H1 (cell line): ENCODE measurements at regions not wholly inside any gene's neighbourhood (a gene's known extent, or its start where the extent isn't known, plus 50 kb on each side); places are given as distances from the start of the nearest gene placed in this dataset.

ENCODE experiments used
- CTCF ChIA-PET: fragments of 300-600 bp; sonication (Branson Sonifier 250); formaldehyde crosslinking; loops from one replicate; lab custom pipeline; 2021; ENCODE audit not compliant: partially characterized antibody; lab: Charles Lee
- POLR2A ChIA-PET: fragments of 300-600 bp; sonication (Branson Sonifier 250); formaldehyde crosslinking; loops from one replicate; lab custom pipeline; 2021; ENCODE audit warnings: inconsistent platforms; ENCODE audit not compliant: partially characterized antibody; lab: Charles Lee
- DNase-seq, 2 experiments: peaks; one replicate each; pipeline versions ENCODE4 v3.0.0 to v3.0.0-alpha.2; 2010 to 2022; ENCODE audit warnings: low spot score in 2 of 2, low read depth in 1 of 2, mixed read lengths in 1 of 2
- FAIRE-seq: peaks from 2 replicates; lab custom pipeline; 2011; peaks lifted over from hg19 to GRCh38; lab: Jason Lieb, UNC
- H2AFZ ChIP-seq: 2 replicates; pipeline ENCODE4 v1.8.1; 2012; ENCODE audit warnings: low read length, inconsistent platforms
- H2AK5ac ChIP-seq: 2 replicates; pipeline ENCODE4 v1.6.1; 2013; ENCODE audit warnings: low read depth, low read length
- H2BK120ac ChIP-seq: replicated peaks from 2 replicates; pipeline ENCODE3; 2013; ENCODE audit warnings: low read depth, low read length, inconsistent platforms
- H2BK12ac ChIP-seq: 2 replicates; pipeline ENCODE4 v1.6.1; 2013; ENCODE audit warnings: low read depth, low read length
- H2BK15ac ChIP-seq: 2 replicates; pipeline ENCODE4 v1.6.1; 2013; ENCODE audit warnings: low read length
- H2BK20ac ChIP-seq: 2 replicates; pipeline ENCODE4 v1.6.1; 2013; ENCODE audit warnings: low read length
- H2BK5ac ChIP-seq: 2 replicates; pipeline ENCODE4 v1.6.1; 2013; ENCODE audit warnings: low read depth, low read length
- H3K14ac ChIP-seq: 2 replicates; pipeline ENCODE4 v1.6.1; 2013; ENCODE audit warnings: inconsistent platforms; ENCODE audit not compliant: insufficient read length
- H3K18ac ChIP-seq: 2 replicates; pipeline ENCODE4 v1.6.1; 2013; ENCODE audit warnings: low read length; ENCODE audit errors: extremely low read depth
- H3K23ac ChIP-seq: 2 replicates; pipeline ENCODE4 v1.6.1; 2013; ENCODE audit warnings: inconsistent platforms; ENCODE audit not compliant: insufficient read length
- H3K23me2 ChIP-seq: 2 replicates; pipeline ENCODE4 v1.6.1; 2013; ENCODE audit warnings: low read depth, low read length
- H3K27ac ChIP-seq: 2 replicates; pipeline ENCODE4 v1.6.1; 2011; ENCODE audit warnings: low read depth, low read length, inconsistent platforms
- H3K27me3 ChIP-seq, 4 experiments: replicated peaks in 1 of 4; 1 replicate in 1 of 4; 2 replicates in 3 of 4; pipeline versions ENCODE4 v1.6.1 to v1.8.1; 2011 to 2013; ENCODE audit warnings: low read length in 3 of 4, mild to moderate bottlenecking in 3 of 4, inconsistent platforms in 2 of 4, mixed read lengths in 2 of 4, moderate library complexity in 1 of 4; ENCODE audit not compliant: control insufficient read depth in 3 of 4, insufficient read depth in 3 of 4; ENCODE audit errors: extremely low read depth in 1 of 4
- H3K36me3 ChIP-seq, 4 experiments: 2 replicates each; pipeline versions ENCODE4 v1.6.1 to v1.8.1; 2011 to 2013; ENCODE audit warnings: mild to moderate bottlenecking in 4 of 4, low read length in 3 of 4, moderate library complexity in 2 of 4, control low read depth in 1 of 4, inconsistent platforms in 1 of 4; ENCODE audit not compliant: insufficient read depth in 4 of 4, control insufficient read depth in 2 of 4
- H3K4ac ChIP-seq: replicated peaks from 2 replicates; pipeline ENCODE3; 2013; ENCODE audit warnings: low read length, low read depth, mixed read lengths, inconsistent platforms; ENCODE audit not compliant: insufficient read length
- H3K4me1 ChIP-seq, 4 experiments: replicated peaks in 1 of 4; 1 replicate in 1 of 4; 2 replicates in 3 of 4; pipeline versions ENCODE4 v1.6.1 to v1.8.1; 2011 to 2013; ENCODE audit warnings: low read length in 3 of 4, inconsistent platforms in 2 of 4, mixed read lengths in 1 of 4; ENCODE audit not compliant: insufficient read depth in 4 of 4, control insufficient read depth in 3 of 4
- H3K4me2 ChIP-seq, 2 experiments: 2 replicates each; pipeline versions ENCODE4 v1.6.1 to v1.8.1; 2011 to 2013; ENCODE audit warnings: low read depth in 2 of 2, low read length in 2 of 2, control low read depth in 1 of 2, inconsistent platforms in 1 of 2, mild to moderate bottlenecking in 1 of 2; ENCODE audit not compliant: insufficient read depth in 1 of 2
- H3K4me3 ChIP-seq, 4 experiments: fragments of 200-600, 300-600 bp in 1 of 4; sonication (generic), shearing (Covaris generic), sonication (Bioruptor Twin) in 1 of 4; 2 replicates each; pipeline versions ENCODE4 v1.5.1 to v1.8.1; 2011 to 2016; ENCODE audit warnings: low read length in 4 of 4, low read depth in 3 of 4, control low read depth in 2 of 4, inconsistent platforms in 2 of 4, mild to moderate bottlenecking in 2 of 4, mixed read lengths in 1 of 4, moderate library complexity in 1 of 4; ENCODE audit not compliant: insufficient read depth in 2 of 4; ENCODE audit errors: extremely low read depth in 1 of 4
- H3K56ac ChIP-seq: replicated peaks from 2 replicates; pipeline ENCODE3; 2013; ENCODE audit warnings: low read depth, mild to moderate bottlenecking, mixed read lengths, low read length, inconsistent platforms; ENCODE audit not compliant: insufficient read length
- H3K79me1 ChIP-seq: 2 replicates; pipeline ENCODE4 v1.6.1; 2013; ENCODE audit warnings: low read depth, low read length, control low read depth
- H3K79me2 ChIP-seq, 2 experiments: 2 replicates each; pipeline versions ENCODE4 v1.6.1 to v1.8.1; 2012 to 2013; ENCODE audit warnings: low read length in 2 of 2, mild to moderate bottlenecking in 2 of 2, inconsistent platforms in 1 of 2; ENCODE audit not compliant: insufficient read depth in 2 of 2, control insufficient read depth in 1 of 2
- H3K9ac ChIP-seq, 4 experiments: replicated peaks in 1 of 4; 1 replicate in 1 of 4; 2 replicates in 3 of 4; pipeline versions ENCODE4 v1.6.1 to v1.8.1; 2011 to 2013; ENCODE audit warnings: low read depth in 3 of 4, low read length in 3 of 4, control low read depth in 2 of 4, mild to moderate bottlenecking in 2 of 4, moderate library complexity in 2 of 4, inconsistent platforms in 1 of 4; ENCODE audit errors: extremely low read depth in 1 of 4
- H3K9me3 ChIP-seq, 2 experiments: 2 replicates each; pipeline versions ENCODE4 v1.6.1 to v1.8.1; 2012 to 2013; ENCODE audit warnings: mild to moderate bottlenecking in 2 of 2, moderate library complexity in 2 of 2, control low read depth in 1 of 2, inconsistent platforms in 1 of 2, low read depth in 1 of 2, low read length in 1 of 2, mixed read lengths in 1 of 2; ENCODE audit not compliant: insufficient read depth in 2 of 2
- H4K20me1 ChIP-seq, 2 experiments: replicated peaks in 1 of 2; 2 replicates each; pipeline versions ENCODE3 to v1.8.1; 2011 to 2013; ENCODE audit warnings: inconsistent platforms in 2 of 2, low read length in 2 of 2, mild to moderate bottlenecking in 1 of 2; ENCODE audit not compliant: insufficient read depth in 2 of 2, control insufficient read depth in 1 of 2
- H4K5ac ChIP-seq: 2 replicates; pipeline ENCODE4 v1.6.1; 2013; ENCODE audit warnings: low read length, low read depth, mixed read lengths, inconsistent platforms; ENCODE audit not compliant: insufficient read length
- H4K8ac ChIP-seq: 2 replicates; pipeline ENCODE4 v1.8.0; 2013; ENCODE audit warnings: mild to moderate bottlenecking, moderate library complexity, low read length, inconsistent platforms; ENCODE audit not compliant: insufficient read depth; ENCODE audit errors: extremely low read depth
- H4K91ac ChIP-seq: replicated peaks from 2 replicates; pipeline ENCODE3; 2013; ENCODE audit warnings: low read length, mixed read lengths, inconsistent platforms; ENCODE audit not compliant: insufficient read length
- ASH2L ChIP-seq: fragments of 200-600, 300-600 bp; sonication (generic); IDR thresholded peaks from one replicate; pipeline ENCODE4 v1.7.1; 2017; ENCODE audit warnings: low read length
- BRCA1 ChIP-seq: IDR thresholded peaks from 2 replicates; pipeline ENCODE4 v1.6.1; 2012; ENCODE audit warnings: low read depth, low read length, improper control_type of control experiment
- CBX5 ChIP-seq: fragments of 300-800, 300-1000 bp; sonication (generic); IDR thresholded peaks from 2 replicates; pipeline ENCODE4 v1.7.1; 2016; ENCODE audit warnings: antibody characterized with exemption, low read length, low read depth
- CBX8 ChIP-seq: fragments of 300-800, 300-1000 bp; sonication (generic); IDR thresholded peaks from 2 replicates; pipeline ENCODE4 v1.7.1; 2016; ENCODE audit warnings: low read depth, low read length, borderline replicate concordance
- CHD2 ChIP-seq: IDR thresholded peaks from 2 replicates; pipeline ENCODE4 v1.6.1; 2012; ENCODE audit warnings: low read length, improper control_type of control experiment
- JUN ChIP-seq: IDR thresholded peaks from 2 replicates; pipeline ENCODE4 v1.6.1; 2011; ENCODE audit warnings: low read depth, mild to moderate bottlenecking, improper control_type of control experiment, low read length
- KDM1A ChIP-seq: fragments of 200-600, 300-600 bp; sonication (generic); IDR thresholded peaks from 2 replicates; pipeline ENCODE4 v1.7.1; 2016; ENCODE audit warnings: mild to moderate bottlenecking, low read length, borderline replicate concordance
- NANOG ChIP-seq: IDR thresholded peaks from 2 replicates; pipeline ENCODE4 v1.6.1; 2011; ENCODE audit warnings: low read length, low read depth, mild to moderate bottlenecking, inconsistent platforms; ENCODE audit not compliant: insufficient read depth, poor library complexity, severe bottlenecking
- PHF8 ChIP-seq: fragments of 200-600 bp; sonication (generic); conservative IDR thresholded peaks from 2 replicates; pipeline ENCODE4 v1.7.1; 2012; ENCODE audit warnings: low read depth, mild to moderate bottlenecking, inconsistent platforms, low read length, moderate library complexity
- POU5F1 ChIP-seq: IDR thresholded peaks from 2 replicates; pipeline ENCODE4 v1.6.1; 2011; ENCODE audit warnings: low read depth, mild to moderate bottlenecking, low read length, moderate library complexity
- RAD21 ChIP-seq, 2 experiments: IDR thresholded peaks in 1 of 2; conservative IDR thresholded peaks in 1 of 2; 2 replicates each; pipeline ENCODE4 v1.6.1; 2011; ENCODE audit warnings: low read depth in 2 of 2, low read length in 2 of 2, improper control_type of control experiment in 1 of 2, inconsistent platforms in 1 of 2, mild to moderate bottlenecking in 1 of 2, moderate library complexity in 1 of 2
- SUZ12 ChIP-seq: fragments of 200-600 bp; sonication (generic); IDR thresholded peaks from 2 replicates; pipeline ENCODE4 v1.6.1; 2012; ENCODE audit warnings: mild to moderate bottlenecking, inconsistent platforms, low read length, moderate library complexity, mixed read lengths
- WGBS, 2 experiments: shearing (Covaris generic) in 1 of 2; methylation state at CpG; one replicate each; pipeline versions ENCODE4 v1.1.6 to v1.1.7; 2013 to 2015; ENCODE audit warnings: low lambda C conversion rate in 2 of 2, mixed read lengths in 2 of 2, inconsistent platforms in 1 of 2, low coverage in 1 of 2, missing lambda C conversion rate in 1 of 2; ENCODE audit not compliant: insufficient replicate concordance in 2 of 2, insufficient coverage in 1 of 2, insufficient read length in 1 of 2; ENCODE audit errors: extremely low coverage in 1 of 2, missing lambda C conversion rate in 1 of 2; 5-methylcytosine and 5-hydroxymethylcytosine counted together

- POLR2A ChIA-PET, result no interaction called here
- peaks cover 0 to 13% (median 2%) of the 10 kb centered on the region in 4 experiments; a peak in 3 of 7 replicates for H3K4me1 ChIP-seq
- no peak overlapping the region for H3K4me2 ChIP-seq
- no peak overlapping the region for H2AFZ ChIP-seq
- no peaks in the 10 kb centered on the region; the same call in 1 of the 2 replicates for H3K23me2 ChIP-seq
- no peak overlapping the region for H2BK120ac ChIP-seq
- no peak for DNase-seq
- no peak overlapping the region for H3K14ac ChIP-seq
- H3K4ac ChIP-seq, result no peak overlapping the region
- no peak overlapping the region for H4K8ac ChIP-seq
- no peak overlapping the region for H3K4me3 ChIP-seq
- no peak overlapping the region for H2BK12ac ChIP-seq
- no peaks in the 10 kb centered on the region for H3K9me3 ChIP-seq
- H2BK20ac ChIP-seq, result no peak overlapping the region
- no peak overlapping the region for H3K27ac ChIP-seq
- CTCF ChIA-PET, result no interaction called here
- H3K56ac ChIP-seq, result no peak overlapping the region
- H3K18ac ChIP-seq, result no peak overlapping the region
- H3K27me3 ChIP-seq, result no peaks in the 10 kb centered on the region
- no peaks in the 10 kb centered on the region for H4K20me1 ChIP-seq
- no peak overlapping the region for H4K5ac ChIP-seq
- H2BK5ac ChIP-seq, result no peak overlapping the region
- H3K23ac ChIP-seq, result no peak overlapping the region
- no peak for FAIRE-seq
- WGBS, 2 experiments, result 82% methylated on average over 1 of the region's 1 CpG; no CpG with 5 or more reads in 1 of the 2 experiments
- H2AK5ac ChIP-seq, result no peak overlapping the region
- no peak overlapping the region for H3K9ac ChIP-seq
- H3K79me1 ChIP-seq, result no peaks in the 10 kb centered on the region
- H3K79me2 ChIP-seq, result no peaks in the 10 kb centered on the region; a peak in 1 of 4 replicates
- H3K36me3 ChIP-seq, result no peaks in the 10 kb centered on the region; a peak in 1 of 8 replicates
- H2BK15ac ChIP-seq, result no peak overlapping the region
- no peak overlapping the region for H4K91ac ChIP-seq
- TF ChIP-seq JUN, result no peak
- TF ChIP-seq POU5F1, result no peak
- no peak for TF ChIP-seq NANOG
- TF ChIP-seq BRCA1, result no peak
- TF ChIP-seq KDM1A, result no peak
- TF ChIP-seq PHF8, result no peak
- TF ChIP-seq RAD21 (IDR thresholded peaks at IDR 0.05 in 1 of 2, conservative IDR thresholded peaks at IDR 0.05 in 1 of 2; ENCODE audit: low read depth in 2 of 2, low read length in 2 of 2), result no peak
- no peak for TF ChIP-seq CBX8
- TF ChIP-seq SUZ12, result no peak
- no peak for TF ChIP-seq CHD2
- TF ChIP-seq ASH2L, result no peak
- no peak for TF ChIP-seq CBX5
Measured at GRCh38 chr18:1049173-1049572, 144.5 kb downstream of the ADCYAP1 start.
